ENCODE measurements at regions not wholly inside any gene's neighbourhood (a gene's known extent, or its start where the extent isn't known, plus 50 kb on each side); places are given as distances from the start of the nearest gene placed in this dataset.

DNA sequence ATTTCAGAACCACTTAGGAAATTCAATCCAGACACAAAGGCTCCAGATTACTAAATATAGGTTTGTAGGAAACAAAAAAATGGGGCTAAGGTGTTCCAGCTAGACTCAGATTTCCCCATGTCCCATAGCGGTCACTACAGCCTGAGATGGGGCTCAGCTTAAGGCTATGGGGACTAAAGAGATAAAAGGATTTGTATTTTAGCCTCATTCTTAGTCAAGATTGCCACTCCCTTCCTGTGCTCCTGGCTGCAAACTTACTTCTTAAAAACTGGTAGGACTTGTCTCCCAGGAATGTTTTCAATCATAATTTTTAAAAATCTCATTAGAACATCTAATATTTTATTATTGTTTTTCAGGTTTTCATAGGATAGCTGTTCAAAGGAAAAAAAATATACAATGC lies 253.8 kb upstream of the DAB2 start:
- no peak for DNase-seq
- Mint-ChIP-seq H3K4me3 (no peak overlapping the region), H3K36me3 (no peaks in the 10 kb centered on the region), H3K27ac (no peak overlapping the region), H3K9me3 (no peaks in the 10 kb centered on the region), H3K27me3 (peaks cover 3 to 15% of the 10 kb centered on the region in 2 donors), H3K4me1 (no peaks in the 10 kb centered on the region)
- POLR2A ChIA-PET, result no interaction called here
- Histone ChIP-seq H3K9me3 (no peaks in the 10 kb centered on the region), H3K27me3 (replicated peaks in 1 of 2; ENCODE audit: control insufficient read depth in 2 of 2, extremely low read depth in 1 of 2, insufficient read depth in 2 of 2, low read length in 1 of 2) (peaks cover 0 to 3% of the 10 kb centered on the region in 2 experiments), H3K36me3 (ENCODE audit: control insufficient read depth in 2 of 2, extremely low read depth in 1 of 2, insufficient read depth in 1 of 2, low read length in 1 of 2) (no peaks in the 10 kb centered on the region), H3K4me3 (ENCODE audit: control insufficient read depth in 1 of 2, extremely low read depth in 1 of 2, low read length in 1 of 2) (no peak overlapping the region), H3K27ac (ENCODE audit: low read length) (no peak overlapping the region), H3K4me1 (ENCODE audit: control insufficient read depth in 1 of 2, extremely low read depth in 1 of 2, insufficient read depth in 2 of 2, low read length in 2 of 2) (no peaks in the 10 kb centered on the region)
- WGBS (ENCODE audit: insufficient coverage), result no CpG with 5 or more reads among the region's 1 CpG
- ATAC-seq (replicated peaks in 1 of 4), result no peak
- CTCF ChIA-PET, result no interaction called here

DNA sequence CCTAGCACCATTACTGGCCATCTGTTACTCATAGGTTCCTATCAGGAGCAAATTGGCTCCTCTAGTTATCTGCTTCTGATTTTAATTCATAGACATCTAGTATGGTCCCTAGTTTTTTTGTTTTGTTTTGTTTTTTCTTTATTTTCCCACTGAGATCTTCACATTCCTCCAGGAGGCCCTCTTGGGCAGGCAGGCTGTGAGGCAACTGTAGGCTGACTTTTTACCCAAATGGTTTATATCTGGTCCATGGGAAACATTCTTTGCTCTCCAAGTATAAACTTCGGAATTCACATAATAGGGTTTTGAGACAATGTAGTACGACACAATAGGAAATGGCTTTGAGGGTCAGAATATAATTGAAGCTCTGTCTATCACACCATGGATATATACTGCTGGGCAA lies 250.9 kb upstream of the DAB2 start:
- Mint-ChIP-seq H3K36me3 (no peaks in the 10 kb centered on the region), H3K4me1 (no peaks in the 10 kb centered on the region), H3K27me3 (peaks cover 0 to 11% of the 10 kb centered on the region in 2 donors), H3K9me3 (no peaks in the 10 kb centered on the region), H3K4me3 (no peak overlapping the region), H3K27ac (no peak overlapping the region)
- H3K9me3 ChIP-seq, result no peaks in the 10 kb centered on the region
- no peak for DNase-seq
- no peaks in the 10 kb centered on the region for H3K36me3 ChIP-seq (ENCODE audit: control insufficient read depth in 2 of 2, extremely low read depth in 1 of 2, insufficient read depth in 1 of 2, low read length in 1 of 2)
- CTCF ChIA-PET, result no interaction called here
- no peak for ATAC-seq (replicated peaks in 1 of 4)
- no peaks in the 10 kb centered on the region for H3K4me1 ChIP-seq (ENCODE audit: control insufficient read depth in 1 of 2, extremely low read depth in 1 of 2, insufficient read depth in 2 of 2, low read length in 2 of 2)
- H3K27me3 ChIP-seq (replicated peaks in 1 of 2; ENCODE audit: control insufficient read depth in 2 of 2, extremely low read depth in 1 of 2, insufficient read depth in 2 of 2, low read length in 1 of 2), result no peaks in the 10 kb centered on the region
- H3K4me3 ChIP-seq (ENCODE audit: control insufficient read depth in 1 of 2, extremely low read depth in 1 of 2, low read length in 1 of 2), result no peak overlapping the region
- no peak overlapping the region for H3K27ac ChIP-seq (ENCODE audit: low read length)
- WGBS (ENCODE audit: insufficient coverage), result no CpG with 5 or more reads among the region's 2 CpGs
- POLR2A ChIA-PET, result no interaction called here

DNA sequence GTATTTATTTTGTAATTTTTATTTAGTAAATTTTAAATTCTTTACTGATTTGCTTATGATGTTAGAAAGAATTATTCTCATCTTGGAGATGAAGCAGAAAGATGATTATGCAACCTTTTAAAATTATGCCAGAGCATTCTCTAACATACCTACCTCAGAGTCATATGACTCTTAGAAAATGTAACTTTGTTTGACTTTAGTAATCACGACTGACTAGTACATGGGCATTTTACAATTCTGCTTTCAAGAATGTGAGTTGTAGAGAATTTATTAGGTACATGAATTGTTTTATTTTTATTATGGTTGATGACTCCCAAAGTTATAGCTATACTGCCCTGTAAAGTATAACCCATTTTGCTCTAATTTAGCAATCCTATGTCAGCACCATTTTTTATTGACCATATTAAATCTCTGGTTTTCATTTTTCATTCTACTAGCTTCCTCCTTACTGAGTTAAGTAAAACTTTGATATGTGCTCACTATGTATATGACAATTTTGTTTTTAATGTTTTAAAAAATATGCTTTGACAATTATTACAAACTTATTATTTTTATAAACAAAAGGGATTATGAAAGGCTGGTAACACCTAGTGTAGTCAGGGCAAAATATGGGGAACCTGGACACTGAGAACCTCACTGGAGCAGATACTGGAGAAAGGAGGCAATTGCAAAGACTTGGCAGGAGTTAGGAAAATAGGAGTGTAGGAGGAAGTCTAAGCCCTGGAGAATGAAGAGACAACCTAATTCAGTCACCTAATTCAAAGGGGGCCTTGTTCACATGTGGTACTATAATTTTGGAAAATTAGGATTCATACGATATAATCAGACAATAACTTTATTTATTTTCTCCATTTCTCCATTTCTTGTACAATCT lies 249.7 kb upstream of the DAB2 start:
- H3K27ac Mint-ChIP-seq, result no peak overlapping the region
- WGBS (ENCODE audit: insufficient coverage), result no CpG with 5 or more reads among the region's 2 CpGs
- no peak for ATAC-seq (replicated peaks in 1 of 4)

DNA sequence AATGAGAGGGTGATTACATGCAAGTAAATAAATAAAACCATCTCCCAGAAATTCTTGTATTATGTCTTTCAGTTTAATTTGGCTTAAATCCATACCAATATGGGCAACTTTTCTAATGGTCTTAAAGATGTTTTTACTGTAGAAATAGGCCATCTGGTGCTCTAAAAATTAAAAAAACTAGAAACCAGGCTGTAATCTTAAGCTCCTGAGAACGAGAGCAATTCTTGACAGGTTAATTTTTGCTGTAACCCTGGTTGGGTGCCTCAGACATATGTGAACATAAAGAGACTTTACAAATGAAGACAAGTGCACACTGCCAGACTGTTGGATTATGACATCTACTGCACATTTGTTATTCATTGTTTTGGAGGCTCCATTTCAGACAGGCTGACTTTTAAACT lies 246.8 kb upstream of the DAB2 start:
- no peaks in the 10 kb centered on the region for H3K36me3 Mint-ChIP-seq
- no peaks in the 10 kb centered on the region for H3K36me3 ChIP-seq (ENCODE audit: control insufficient read depth in 2 of 2, extremely low read depth in 1 of 2, insufficient read depth in 1 of 2, low read length in 1 of 2)
- no peaks in the 10 kb centered on the region for H3K9me3 ChIP-seq
- no peaks in the 10 kb centered on the region for H3K27me3 ChIP-seq (replicated peaks in 1 of 2; ENCODE audit: control insufficient read depth in 2 of 2, extremely low read depth in 1 of 2, insufficient read depth in 2 of 2, low read length in 1 of 2)
- no peaks in the 10 kb centered on the region for H3K4me1 ChIP-seq (ENCODE audit: control insufficient read depth in 1 of 2, extremely low read depth in 1 of 2, insufficient read depth in 2 of 2, low read length in 2 of 2)
- DNase-seq (no peak), ATAC-seq (replicated peaks in 1 of 4) (no peak)
- H3K27me3 Mint-ChIP-seq, result peaks cover 0 to 3% of the 10 kb centered on the region in 2 donors
- no peak overlapping the region for H3K27ac Mint-ChIP-seq
- no peak overlapping the region for H3K4me3 Mint-ChIP-seq
- no peak overlapping the region for H3K4me3 ChIP-seq (ENCODE audit: control insufficient read depth in 1 of 2, extremely low read depth in 1 of 2, low read length in 1 of 2)
- H3K27ac ChIP-seq (ENCODE audit: low read length), result no peak overlapping the region
- ChIA-PET POLR2A (no interaction called here), CTCF (no interaction called here)
- H3K4me1 Mint-ChIP-seq, result no peaks in the 10 kb centered on the region
- WGBS (ENCODE audit: insufficient coverage), result 67% methylated on average over 1 of the region's 1 CpG
- H3K9me3 Mint-ChIP-seq, result no peaks in the 10 kb centered on the region

More for the DNA sequence above, 249.7 kb upstream of the DAB2 start:
- Histone ChIP-seq H3K36me3 (ENCODE audit: control insufficient read depth in 2 of 2, extremely low read depth in 1 of 2, insufficient read depth in 1 of 2, low read length in 1 of 2) (no peaks in the 10 kb centered on the region), H3K27me3 (replicated peaks in 1 of 2; ENCODE audit: control insufficient read depth in 2 of 2, extremely low read depth in 1 of 2, insufficient read depth in 2 of 2, low read length in 1 of 2) (no peaks in the 10 kb centered on the region), H3K27ac (ENCODE audit: low read length) (no peak overlapping the region), H3K4me1 (ENCODE audit: control insufficient read depth in 1 of 2, extremely low read depth in 1 of 2, insufficient read depth in 2 of 2, low read length in 2 of 2) (no peaks in the 10 kb centered on the region), H3K4me3 (ENCODE audit: control insufficient read depth in 1 of 2, extremely low read depth in 1 of 2, low read length in 1 of 2) (no peak overlapping the region), H3K9me3 (no peaks in the 10 kb centered on the region)
- Mint-ChIP-seq H3K27me3 (peaks cover 0 to 3% of the 10 kb centered on the region in 2 donors), H3K9me3 (no peaks in the 10 kb centered on the region), H3K4me3 (no peak overlapping the region), H3K4me1 (no peaks in the 10 kb centered on the region), H3K36me3 (no peaks in the 10 kb centered on the region)
- ChIA-PET POLR2A (no interaction called here), CTCF (no interaction called here)
- no peak for DNase-seq

DNA sequence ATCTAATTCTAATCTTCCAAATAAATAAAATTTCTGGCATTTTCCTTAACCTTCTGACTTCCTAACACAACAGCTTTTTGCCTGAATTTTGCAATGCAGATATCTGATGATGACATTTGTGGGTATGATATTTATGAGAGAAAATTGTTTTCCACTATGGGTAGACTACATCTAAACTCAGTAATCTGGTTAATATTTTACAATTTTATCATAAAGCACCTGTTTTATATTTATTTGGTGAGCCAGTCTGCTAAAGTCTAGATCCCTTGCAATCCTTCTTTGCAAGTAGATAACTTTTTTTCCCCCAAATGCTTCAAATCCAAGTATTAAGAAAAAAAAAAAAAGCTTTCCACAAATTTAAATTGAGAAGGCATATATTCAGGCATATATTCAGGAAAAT lies 246.2 kb upstream of the DAB2 start:
- H3K27ac Mint-ChIP-seq, result no peak overlapping the region
- peaks cover 0 to 3% of the 10 kb centered on the region in 2 donors for H3K27me3 Mint-ChIP-seq
- Histone ChIP-seq H3K36me3 (ENCODE audit: control insufficient read depth in 2 of 2, extremely low read depth in 1 of 2, insufficient read depth in 1 of 2, low read length in 1 of 2) (no peaks in the 10 kb centered on the region), H3K27ac (ENCODE audit: low read length) (no peak overlapping the region), H3K9me3 (no peaks in the 10 kb centered on the region), H3K4me3 (ENCODE audit: control insufficient read depth in 1 of 2, extremely low read depth in 1 of 2, low read length in 1 of 2) (no peak overlapping the region), H3K27me3 (replicated peaks in 1 of 2; ENCODE audit: control insufficient read depth in 2 of 2, extremely low read depth in 1 of 2, insufficient read depth in 2 of 2, low read length in 1 of 2) (no peaks in the 10 kb centered on the region), H3K4me1 (ENCODE audit: control insufficient read depth in 1 of 2, extremely low read depth in 1 of 2, insufficient read depth in 2 of 2, low read length in 2 of 2) (no peaks in the 10 kb centered on the region)
- POLR2A ChIA-PET, result no interaction called here
- no peaks in the 10 kb centered on the region for H3K9me3 Mint-ChIP-seq
- DNase-seq (no peak), ATAC-seq (replicated peaks in 1 of 4) (no peak)
- H3K36me3 Mint-ChIP-seq, result no peaks in the 10 kb centered on the region
- H3K4me3 Mint-ChIP-seq, result no peak overlapping the region
- CTCF ChIA-PET, result no interaction called here
- H3K4me1 Mint-ChIP-seq, result no peaks in the 10 kb centered on the region

DNA sequence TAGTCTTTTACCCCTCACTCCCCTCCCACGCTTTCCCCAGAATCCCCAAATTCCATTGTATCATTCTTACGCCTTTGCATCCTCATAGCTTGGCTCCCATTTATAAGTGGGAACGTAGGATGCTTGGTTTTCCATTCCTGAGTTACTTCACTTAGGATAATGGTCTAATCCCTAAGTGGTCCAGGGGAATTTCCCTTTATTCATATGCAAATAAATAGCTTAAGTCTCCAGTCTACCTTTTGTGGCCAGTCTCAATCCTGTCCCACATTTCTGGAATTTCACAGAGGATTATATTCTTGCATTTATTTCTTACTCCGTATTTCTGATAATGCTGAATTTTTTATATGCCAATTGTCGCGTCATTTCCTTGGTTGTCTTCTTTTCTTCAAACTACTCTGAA lies 245.6 kb upstream of the DAB2 start:
- no peaks in the 10 kb centered on the region for H3K9me3 Mint-ChIP-seq
- no peaks in the 10 kb centered on the region for H3K4me1 Mint-ChIP-seq
- H3K27ac Mint-ChIP-seq, result no peak overlapping the region
- no peaks in the 10 kb centered on the region for H3K36me3 ChIP-seq (ENCODE audit: control insufficient read depth in 2 of 2, extremely low read depth in 1 of 2, insufficient read depth in 1 of 2, low read length in 1 of 2)
- no CpG with 5 or more reads among the region's 6 CpGs for WGBS (ENCODE audit: insufficient coverage)
- no peak overlapping the region for H3K4me3 ChIP-seq (ENCODE audit: control insufficient read depth in 1 of 2, extremely low read depth in 1 of 2, low read length in 1 of 2)
- H3K4me1 ChIP-seq (ENCODE audit: control insufficient read depth in 1 of 2, extremely low read depth in 1 of 2, insufficient read depth in 2 of 2, low read length in 2 of 2), result no peaks in the 10 kb centered on the region
- H3K9me3 ChIP-seq, result no peaks in the 10 kb centered on the region
- ChIA-PET CTCF (no interaction called here), POLR2A (no interaction called here)
- no peak overlapping the region for H3K4me3 Mint-ChIP-seq
- H3K27ac ChIP-seq (ENCODE audit: low read length), result no peak overlapping the region
- H3K27me3 ChIP-seq (replicated peaks in 1 of 2; ENCODE audit: control insufficient read depth in 2 of 2, extremely low read depth in 1 of 2, insufficient read depth in 2 of 2, low read length in 1 of 2), result no peaks in the 10 kb centered on the region
- no peak for DNase-seq
- ATAC-seq (replicated peaks in 1 of 4), result no peak
- H3K27me3 Mint-ChIP-seq, result peaks cover 0 to 3% of the 10 kb centered on the region in 2 donors
- no peaks in the 10 kb centered on the region for H3K36me3 Mint-ChIP-seq

DNA sequence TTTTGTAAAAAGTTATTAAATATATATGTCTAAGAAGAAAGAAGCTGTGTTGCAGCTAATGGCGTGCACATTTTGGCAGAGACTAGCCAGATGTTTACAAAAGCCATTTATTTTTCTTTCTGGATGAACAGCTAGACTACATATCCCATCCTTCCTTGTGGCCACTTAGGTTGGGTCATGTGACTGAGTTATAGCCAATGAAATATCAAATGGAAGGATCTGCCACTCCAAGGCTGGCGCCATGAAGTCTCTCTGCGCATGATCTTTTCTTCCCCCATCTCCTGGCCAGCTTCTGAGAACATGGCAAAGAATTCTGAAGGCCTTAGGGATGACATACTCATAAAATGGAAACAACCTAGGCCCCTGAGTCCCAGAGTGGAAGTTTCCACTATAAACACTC lies 244.2 kb upstream of the DAB2 start:
- Histone ChIP-seq H3K27ac (ENCODE audit: low read length) (no peak overlapping the region), H3K4me3 (ENCODE audit: control insufficient read depth in 1 of 2, extremely low read depth in 1 of 2, low read length in 1 of 2) (no peak overlapping the region)
- CTCF ChIA-PET, result no interaction called here

More for the DNA sequence above, 244.2 kb upstream of the DAB2 start:
- Histone ChIP-seq H3K36me3 (ENCODE audit: control insufficient read depth in 2 of 2, extremely low read depth in 1 of 2, insufficient read depth in 1 of 2, low read length in 1 of 2) (no peaks in the 10 kb centered on the region), H3K4me1 (ENCODE audit: control insufficient read depth in 1 of 2, extremely low read depth in 1 of 2, insufficient read depth in 2 of 2, low read length in 2 of 2) (no peaks in the 10 kb centered on the region), H3K27me3 (replicated peaks in 1 of 2; ENCODE audit: control insufficient read depth in 2 of 2, extremely low read depth in 1 of 2, insufficient read depth in 2 of 2, low read length in 1 of 2) (no peaks in the 10 kb centered on the region), H3K9me3 (no peaks in the 10 kb centered on the region)
- no peaks in the 10 kb centered on the region for H3K27me3 Mint-ChIP-seq
- DNase-seq (no peak), ATAC-seq (replicated peaks in 1 of 4) (no peak)
- H3K4me3 Mint-ChIP-seq, result no peak overlapping the region
- no peaks in the 10 kb centered on the region for H3K9me3 Mint-ChIP-seq
- H3K4me1 Mint-ChIP-seq, result no peaks in the 10 kb centered on the region
- POLR2A ChIA-PET, result no interaction called here
- H3K36me3 Mint-ChIP-seq, result no peaks in the 10 kb centered on the region
- H3K27ac Mint-ChIP-seq, result no peak overlapping the region
- WGBS (ENCODE audit: insufficient coverage), result 93% methylated on average over 2 of the region's 3 CpGs

All from T-cell (primary cell).